ENCODE measurements at regions not wholly inside any gene's neighbourhood (a gene's known extent, or its start where the extent isn't known, plus 50 kb on each side); places are given as distances from the start of the nearest gene placed in this dataset.
"Not testable (repeated sequence)": the region's sequence is repeated elsewhere in the genome, so short reads cannot be mapped to it uniquely, and the experiment has no call there.

- no peak for DNase-seq
These were observed 241.4 kb upstream of the DGKB start for GRCh38 chr7:15143936-15144335.

GRCh38 chr7:15143121-15143520 lies 240.6 kb upstream of the DGKB start:
- DNase-seq, result no peak

GRCh38 chr7:15140431-15140830 lies 237.9 kb upstream of the DGKB start:
- DNase-seq, result no peak

GRCh38 chr7:15131661-15132060 lies 229.1 kb upstream of the DGKB start:
- no peak for DNase-seq

GRCh38 chr7:15130666-15131541 lies 228.4 kb upstream of the DGKB start:
- no peak for DNase-seq

GRCh38 chr7:15128716-15129115 lies 226.2 kb upstream of the DGKB start:
- DNase-seq, result no peak

GRCh38 chr7:15126653-15127052 lies 224.1 kb upstream of the DGKB start:
- DNase-seq, result not testable (repeated sequence)

GRCh38 chr7:15123901-15124300 lies 221.3 kb upstream of the DGKB start:
- DNase-seq, result no peak

GRCh38 chr7:15113752-15114151 lies 211.2 kb upstream of the DGKB start:
- DNase-seq, result no peak

GRCh38 chr7:15105711-15106110 lies 203.2 kb upstream of the DGKB start:
- no peak for DNase-seq

- DNase-seq, result no peak
These were observed 202.0 kb upstream of the DGKB start for GRCh38 chr7:15104411-15105092.

- DNase-seq, result no peak
These were observed 196.5 kb upstream of the DGKB start for GRCh38 chr7:15099074-15099473.

GRCh38 chr7:15096853-15097252 lies 194.3 kb upstream of the DGKB start:
- DNase-seq, result no peak

- DNase-seq, result no peak
These were observed 192.4 kb upstream of the DGKB start for GRCh38 chr7:15094989-15095388.

GRCh38 chr7:15087771-15088170 lies 185.2 kb upstream of the DGKB start:
- DNase-seq, result no peak

GRCh38 chr7:15086862-15087261 lies 184.3 kb upstream of the DGKB start:
- no peak for DNase-seq

GRCh38 chr7:15086131-15086611 lies 183.6 kb upstream of the DGKB start:
- no peak for DNase-seq

- DNase-seq, result no peak
These were observed 182.8 kb upstream of the DGKB start for GRCh38 chr7:15085366-15085765.

- no peak for DNase-seq
These were observed 181.8 kb upstream of the DGKB start for GRCh38 chr7:15084368-15084767.

- no peak for DNase-seq
These were observed 179.3 kb upstream of the DGKB start for GRCh38 chr7:15081891-15082290.

- DNase-seq, result no peak
These were observed 170.8 kb upstream of the DGKB start for GRCh38 chr7:15073301-15073700.

- DNase-seq, result no peak
These were observed 165.8 kb upstream of the DGKB start for GRCh38 chr7:15068324-15068723.

- DNase-seq, result no peak
These were observed 154.7 kb upstream of the DGKB start for GRCh38 chr7:15057272-15057671.

- DNase-seq, result not testable (repeated sequence)
These were observed 151.8 kb upstream of the DGKB start for GRCh38 chr7:15054304-15054703.

All from inflammatory macrophage (primary cell).